ENCODE measurements at regions not wholly inside any gene's neighbourhood (a gene's known extent, or its start where the extent isn't known, plus 50 kb on each side); places are given as distances from the start of the nearest gene placed in this dataset.

- TF ChIP-seq CTCF (optimal IDR thresholded peaks at IDR 0.05 in 1 of 3, IDR thresholded peaks at IDR 0.05 in 1 of 3, conservative IDR thresholded peaks at IDR 0.05 in 1 of 3; ENCODE audit: extremely low read depth in 1 of 3, insufficient read depth in 2 of 3, low read length in 3 of 3) (no peak), EZH2 (IDR thresholded peaks at IDR 0.05; ENCODE audit: low read length) (no peak)
Measured at GRCh38 chr4:62161446-62161845, 961.3 kb downstream of the ADGRL3 start.

Data from keratinocyte (primary cell).